Tibial nerve (tissue), 4 donors: ENCODE measurements at regions not wholly inside any gene's neighbourhood (a gene's known extent, or its start where the extent isn't known, plus 50 kb on each side); places are given as distances from the start of the nearest gene placed in this dataset.

Experiments
- EP300 ChIP-seq, 2 donors: sonication (generic); formaldehyde crosslinking; IDR thresholded peaks; one replicate each; pipeline ENCODE4 v1.6.1; 2017; ENCODE audit warnings: antibody characterized with exemption in 2 of 2, mild to moderate bottlenecking in 1 of 2
- POLR2A ChIP-seq, 2 donors: fragments of 450-650 bp; IDR thresholded peaks; one replicate each; pipeline ENCODE4 v1.6.1; 2017; ENCODE audit warnings: antibody characterized with exemption in 2 of 2, mild to moderate bottlenecking in 2 of 2, moderate library complexity in 2 of 2
- TF ChIP-seq, protein P1 (sequence below), 5 experiments: fragments of 200-600 bp in 3 of 5; fragments of 450-650 bp in 2 of 5; sonication (generic) in 3 of 5; IDR thresholded peaks; one replicate each; pipeline ENCODE4 v1.5.1; 2016 to 2019; ENCODE audit warnings: antibody characterized with exemption in 5 of 5, mild to moderate bottlenecking in 3 of 5, moderate library complexity in 2 of 5

DNA sequence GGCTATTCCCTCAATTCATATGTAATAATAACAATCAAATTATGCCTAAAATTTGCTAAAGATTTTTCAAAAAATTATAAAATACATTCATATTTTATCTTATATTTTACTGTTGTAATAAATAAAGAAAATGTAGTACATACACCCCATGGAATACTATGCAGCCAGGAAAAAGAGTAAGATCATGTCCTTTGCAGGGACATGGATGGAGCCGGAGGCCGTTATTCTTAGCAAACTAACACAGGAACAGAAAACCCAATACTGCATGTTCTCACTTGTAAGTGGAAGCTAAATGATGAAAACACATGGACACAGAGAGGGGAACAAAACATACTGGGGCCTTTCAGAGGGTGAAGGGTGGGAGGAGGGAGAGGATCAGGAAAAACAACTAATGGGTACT, 584.2 kb upstream of the MMS22L start:
- TF ChIP-seq, protein P1, sequence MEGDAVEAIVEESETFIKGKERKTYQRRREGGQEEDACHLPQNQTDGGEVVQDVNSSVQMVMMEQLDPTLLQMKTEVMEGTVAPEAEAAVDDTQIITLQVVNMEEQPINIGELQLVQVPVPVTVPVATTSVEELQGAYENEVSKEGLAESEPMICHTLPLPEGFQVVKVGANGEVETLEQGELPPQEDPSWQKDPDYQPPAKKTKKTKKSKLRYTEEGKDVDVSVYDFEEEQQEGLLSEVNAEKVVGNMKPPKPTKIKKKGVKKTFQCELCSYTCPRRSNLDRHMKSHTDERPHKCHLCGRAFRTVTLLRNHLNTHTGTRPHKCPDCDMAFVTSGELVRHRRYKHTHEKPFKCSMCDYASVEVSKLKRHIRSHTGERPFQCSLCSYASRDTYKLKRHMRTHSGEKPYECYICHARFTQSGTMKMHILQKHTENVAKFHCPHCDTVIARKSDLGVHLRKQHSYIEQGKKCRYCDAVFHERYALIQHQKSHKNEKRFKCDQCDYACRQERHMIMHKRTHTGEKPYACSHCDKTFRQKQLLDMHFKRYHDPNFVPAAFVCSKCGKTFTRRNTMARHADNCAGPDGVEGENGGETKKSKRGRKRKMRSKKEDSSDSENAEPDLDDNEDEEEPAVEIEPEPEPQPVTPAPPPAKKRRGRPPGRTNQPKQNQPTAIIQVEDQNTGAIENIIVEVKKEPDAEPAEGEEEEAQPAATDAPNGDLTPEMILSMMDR (IDR thresholded peaks at IDR 0.05), result no peak
- TF ChIP-seq POLR2A (IDR thresholded peaks at IDR 0.05) (no peak), EP300 (IDR thresholded peaks at IDR 0.05) (no peak)
